Endothelial cell of umbilical vein (primary cell): ENCODE measurements at regions not wholly inside any gene's neighbourhood (a gene's known extent, or its start where the extent isn't known, plus 50 kb on each side); places are given as distances from the start of the nearest gene placed in this dataset.

Source experiments
- EZH2 ChIP-seq: IDR thresholded peaks from 2 replicates; pipeline ENCODE4 v1.6.1; 2012; ENCODE audit warnings: borderline replicate concordance, low read depth, mild to moderate bottlenecking, moderate library complexity, low read length, inconsistent platforms; ENCODE audit not compliant: severe bottlenecking
- MAX ChIP-seq: IDR thresholded peaks from 2 replicates; pipeline ENCODE4 v1.6.1; 2011; ENCODE audit not compliant: insufficient read depth, insufficient read length
- MYC ChIP-seq: IDR thresholded peaks from one replicate; pipeline ENCODE4 v1.6.1; 2011; ENCODE audit warnings: mild to moderate bottlenecking, low read depth, low read length
- POLR2A ChIP-seq: IDR thresholded peaks from 2 replicates; pipeline ENCODE4 v1.6.1; 2012; ENCODE audit warnings: low read depth, mild to moderate bottlenecking, control low read depth, low read length
- TF ChIP-seq, protein P1 (sequence below), 2 donors: IDR thresholded peaks; 1 replicate in 1 of 2; 2 replicates in 1 of 2; pipeline ENCODE4 v1.5.1; 2011; ENCODE audit warnings: low read length in 2 of 2, mild to moderate bottlenecking in 2 of 2, moderate library complexity in 2 of 2, control low read depth in 1 of 2, inconsistent platforms in 1 of 2, low read depth in 1 of 2; ENCODE audit not compliant: insufficient read depth in 1 of 2; ENCODE audit errors: extremely low read depth in 1 of 2

DNA sequence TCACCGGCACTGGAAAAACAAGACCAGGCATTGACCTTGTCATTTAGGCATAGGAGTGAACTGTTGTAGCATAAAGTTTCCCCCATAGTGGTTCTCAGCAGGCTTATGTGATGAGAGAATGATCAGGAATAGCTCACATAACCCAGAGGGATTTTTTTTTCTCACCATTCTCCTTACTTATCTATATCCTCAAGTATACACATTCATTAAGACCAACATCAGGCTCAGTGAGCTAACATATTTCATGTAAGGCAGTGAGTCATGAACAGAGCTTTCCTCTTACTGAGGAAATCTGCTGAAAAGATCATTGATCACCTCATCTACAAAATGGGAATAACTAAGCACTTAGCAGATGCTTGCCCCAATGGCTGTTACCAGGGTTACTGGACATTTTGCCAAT, 396.6 kb upstream of the TMCO5A start:
- no peak for TF ChIP-seq EZH2
- TF ChIP-seq, protein P1, sequence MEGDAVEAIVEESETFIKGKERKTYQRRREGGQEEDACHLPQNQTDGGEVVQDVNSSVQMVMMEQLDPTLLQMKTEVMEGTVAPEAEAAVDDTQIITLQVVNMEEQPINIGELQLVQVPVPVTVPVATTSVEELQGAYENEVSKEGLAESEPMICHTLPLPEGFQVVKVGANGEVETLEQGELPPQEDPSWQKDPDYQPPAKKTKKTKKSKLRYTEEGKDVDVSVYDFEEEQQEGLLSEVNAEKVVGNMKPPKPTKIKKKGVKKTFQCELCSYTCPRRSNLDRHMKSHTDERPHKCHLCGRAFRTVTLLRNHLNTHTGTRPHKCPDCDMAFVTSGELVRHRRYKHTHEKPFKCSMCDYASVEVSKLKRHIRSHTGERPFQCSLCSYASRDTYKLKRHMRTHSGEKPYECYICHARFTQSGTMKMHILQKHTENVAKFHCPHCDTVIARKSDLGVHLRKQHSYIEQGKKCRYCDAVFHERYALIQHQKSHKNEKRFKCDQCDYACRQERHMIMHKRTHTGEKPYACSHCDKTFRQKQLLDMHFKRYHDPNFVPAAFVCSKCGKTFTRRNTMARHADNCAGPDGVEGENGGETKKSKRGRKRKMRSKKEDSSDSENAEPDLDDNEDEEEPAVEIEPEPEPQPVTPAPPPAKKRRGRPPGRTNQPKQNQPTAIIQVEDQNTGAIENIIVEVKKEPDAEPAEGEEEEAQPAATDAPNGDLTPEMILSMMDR (IDR thresholded peaks at IDR 0.05; ENCODE audit: extremely low read depth in 1 of 2, insufficient read depth in 1 of 2, low read depth in 1 of 2, low read length in 2 of 2) = no peak
- no peak for TF ChIP-seq POLR2A
- TF ChIP-seq MYC = no peak
- no peak for TF ChIP-seq MAX
